ENCODE measurements at regions not wholly inside any gene's neighbourhood (a gene's known extent, or its start where the extent isn't known, plus 50 kb on each side); places are given as distances from the start of the nearest gene placed in this dataset.

DNA sequence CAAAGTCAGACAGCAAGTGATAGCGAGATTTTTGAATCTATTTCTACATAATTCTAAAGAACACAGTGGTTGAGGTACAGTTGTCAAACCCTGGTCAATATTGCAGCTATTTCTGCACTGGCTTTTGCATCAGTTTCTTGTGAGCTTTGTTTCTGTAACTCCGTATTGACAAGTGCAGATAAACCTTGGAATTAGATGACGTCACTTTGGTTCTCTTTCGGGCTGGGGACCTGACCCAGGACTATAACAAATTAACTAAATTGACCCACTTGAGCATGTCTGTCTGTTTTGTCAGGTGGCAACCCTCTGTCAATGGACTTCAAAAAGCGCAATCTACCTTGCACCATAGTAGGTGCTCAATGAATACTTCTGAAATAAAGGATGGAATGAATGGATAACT lies 418.4 kb upstream of the SGCD start:
- Histone ChIP-seq H2AFZ (ENCODE audit: low read depth, low read length, severe bottlenecking) (no peak overlapping the region), H4K20me1 (ENCODE audit: low read depth, low read length) (no peaks in the 10 kb centered on the region), H3K9me2 (replicated peaks; ENCODE audit: insufficient read depth, low read length) (no peaks in the 10 kb centered on the region), H3K36me3 (ENCODE audit: low read length) (no peaks in the 10 kb centered on the region), H3K27ac (ENCODE audit: low read depth, low read length) (no peak overlapping the region), H3K9ac (ENCODE audit: low read length) (no peak overlapping the region), H3F3A (ENCODE audit: insufficient read depth) (no peaks in the 10 kb centered on the region), H3K9me3 (ENCODE audit: insufficient read depth, low read length) (no peaks in the 10 kb centered on the region), H3K27me3 (ENCODE audit: low read length) (no peaks in the 10 kb centered on the region), H3K4me3 (ENCODE audit: insufficient read depth, low read length, poor library complexity, severe bottlenecking) (no peak overlapping the region), H3K79me2 (ENCODE audit: insufficient read depth, low read length) (no peaks in the 10 kb centered on the region), H3K4me2 (ENCODE audit: low read depth, low read length, poor library complexity, severe bottlenecking) (no peak overlapping the region)
- TF ChIP-seq, protein P1, sequence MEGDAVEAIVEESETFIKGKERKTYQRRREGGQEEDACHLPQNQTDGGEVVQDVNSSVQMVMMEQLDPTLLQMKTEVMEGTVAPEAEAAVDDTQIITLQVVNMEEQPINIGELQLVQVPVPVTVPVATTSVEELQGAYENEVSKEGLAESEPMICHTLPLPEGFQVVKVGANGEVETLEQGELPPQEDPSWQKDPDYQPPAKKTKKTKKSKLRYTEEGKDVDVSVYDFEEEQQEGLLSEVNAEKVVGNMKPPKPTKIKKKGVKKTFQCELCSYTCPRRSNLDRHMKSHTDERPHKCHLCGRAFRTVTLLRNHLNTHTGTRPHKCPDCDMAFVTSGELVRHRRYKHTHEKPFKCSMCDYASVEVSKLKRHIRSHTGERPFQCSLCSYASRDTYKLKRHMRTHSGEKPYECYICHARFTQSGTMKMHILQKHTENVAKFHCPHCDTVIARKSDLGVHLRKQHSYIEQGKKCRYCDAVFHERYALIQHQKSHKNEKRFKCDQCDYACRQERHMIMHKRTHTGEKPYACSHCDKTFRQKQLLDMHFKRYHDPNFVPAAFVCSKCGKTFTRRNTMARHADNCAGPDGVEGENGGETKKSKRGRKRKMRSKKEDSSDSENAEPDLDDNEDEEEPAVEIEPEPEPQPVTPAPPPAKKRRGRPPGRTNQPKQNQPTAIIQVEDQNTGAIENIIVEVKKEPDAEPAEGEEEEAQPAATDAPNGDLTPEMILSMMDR (IDR thresholded peaks at IDR 0.05; ENCODE audit: insufficient read depth, low read length, poor library complexity, severe bottlenecking), result no peak
- TF ChIP-seq EZH2phosphoT487 (conservative IDR thresholded peaks at IDR 0.05; ENCODE audit: low read length), result no peak

DNA sequence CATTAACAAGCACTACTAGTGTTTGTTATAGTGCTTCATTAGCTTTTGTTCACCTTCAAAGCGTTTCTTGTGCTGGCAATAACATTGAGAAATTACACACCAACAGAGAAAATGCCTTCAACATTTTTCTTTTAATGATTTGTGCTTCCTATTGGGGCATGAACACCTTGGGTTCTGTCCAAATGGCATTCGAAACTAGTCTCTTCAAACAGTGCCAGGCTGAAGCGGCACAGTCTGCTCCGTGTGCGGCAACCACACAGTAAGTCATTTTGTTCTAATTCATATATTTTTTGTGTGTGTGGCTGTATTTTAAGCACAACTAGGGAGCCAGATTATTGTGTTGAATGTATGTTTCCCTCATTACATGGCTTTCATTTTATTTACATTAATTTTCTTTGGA lies 414.7 kb upstream of the SGCD start:
- Histone ChIP-seq H3K36me3 (ENCODE audit: low read length) (no peaks in the 10 kb centered on the region), H4K20me1 (ENCODE audit: low read depth, low read length) (no peaks in the 10 kb centered on the region), H3F3A (ENCODE audit: insufficient read depth) (no peaks in the 10 kb centered on the region), H3K4me2 (ENCODE audit: low read depth, low read length, poor library complexity, severe bottlenecking) (no peak overlapping the region), H2AFZ (ENCODE audit: low read depth, low read length, severe bottlenecking) (no peak overlapping the region), H3K27me3 (ENCODE audit: low read length) (no peaks in the 10 kb centered on the region), H3K9me3 (ENCODE audit: insufficient read depth, low read length) (no peaks in the 10 kb centered on the region), H3K27ac (ENCODE audit: low read depth, low read length) (no peak overlapping the region), H3K79me2 (ENCODE audit: insufficient read depth, low read length) (no peaks in the 10 kb centered on the region), H3K4me3 (ENCODE audit: insufficient read depth, low read length, poor library complexity, severe bottlenecking) (no peak overlapping the region), H3K9ac (ENCODE audit: low read length) (no peak overlapping the region), H3K9me2 (replicated peaks; ENCODE audit: insufficient read depth, low read length) (no peaks in the 10 kb centered on the region)
- no peak for TF ChIP-seq EZH2phosphoT487 (conservative IDR thresholded peaks at IDR 0.05; ENCODE audit: low read length)
- TF ChIP-seq, protein P1 (IDR thresholded peaks at IDR 0.05; ENCODE audit: insufficient read depth, low read length, poor library complexity, severe bottlenecking), result no peak

DNA sequence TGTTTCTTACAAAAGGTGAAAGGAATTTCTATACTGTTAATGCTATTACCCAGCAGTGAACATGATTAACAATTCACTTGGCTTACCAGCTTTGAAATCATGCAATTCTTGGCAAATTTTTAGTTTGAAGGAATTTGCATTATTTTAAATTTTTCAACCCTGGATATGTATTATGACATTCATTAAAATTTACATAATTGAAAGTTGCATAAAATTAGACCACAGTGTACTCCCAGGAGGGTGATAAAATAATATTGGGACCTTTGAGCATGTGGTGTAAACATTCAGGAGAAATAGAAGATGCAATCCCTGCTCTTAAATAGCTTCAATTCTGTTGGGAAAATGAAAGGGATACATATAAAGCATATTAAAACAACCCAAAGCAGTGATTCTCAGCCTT lies 412.2 kb upstream of the SGCD start:
- Histone ChIP-seq H3K36me3 (ENCODE audit: low read length) (no peaks in the 10 kb centered on the region), H3K27ac (ENCODE audit: low read depth, low read length) (no peak overlapping the region), H3K9me3 (ENCODE audit: insufficient read depth, low read length) (no peaks in the 10 kb centered on the region), H2AFZ (ENCODE audit: low read depth, low read length, severe bottlenecking) (no peak overlapping the region), H3K9ac (ENCODE audit: low read length) (no peak overlapping the region), H3K27me3 (ENCODE audit: low read length) (no peaks in the 10 kb centered on the region), H3K9me2 (replicated peaks; ENCODE audit: insufficient read depth, low read length) (no peaks in the 10 kb centered on the region), H3F3A (ENCODE audit: insufficient read depth) (no peaks in the 10 kb centered on the region), H3K4me2 (ENCODE audit: low read depth, low read length, poor library complexity, severe bottlenecking) (no peak overlapping the region), H3K79me2 (ENCODE audit: insufficient read depth, low read length) (no peaks in the 10 kb centered on the region), H3K4me3 (ENCODE audit: insufficient read depth, low read length, poor library complexity, severe bottlenecking) (no peak overlapping the region), H4K20me1 (ENCODE audit: low read depth, low read length) (no peaks in the 10 kb centered on the region)
- TF ChIP-seq, protein P1 (IDR thresholded peaks at IDR 0.05; ENCODE audit: insufficient read depth, low read length, poor library complexity, severe bottlenecking), result no peak
- TF ChIP-seq EZH2phosphoT487 (conservative IDR thresholded peaks at IDR 0.05; ENCODE audit: low read length), result no peak

DNA sequence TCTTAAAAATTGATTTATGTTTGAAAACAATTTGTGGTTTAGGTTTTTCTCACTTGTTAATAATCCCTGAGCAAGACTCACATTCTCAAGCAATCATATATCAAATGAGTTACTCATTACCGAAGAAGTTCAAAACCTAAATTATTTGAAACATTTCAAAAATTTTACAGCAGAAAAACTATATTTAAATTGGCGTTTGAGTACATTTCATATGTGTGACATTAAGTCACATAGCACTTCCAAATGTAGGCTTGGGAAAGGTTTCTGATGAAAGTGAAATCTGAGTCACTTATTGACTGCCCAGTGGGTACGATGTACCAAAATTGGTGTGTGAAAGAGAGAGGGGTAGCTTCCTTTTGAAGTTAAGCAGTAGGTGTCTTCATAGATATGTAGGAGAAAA lies 411.4 kb upstream of the SGCD start:
- no peak overlapping the region for H3K9ac ChIP-seq (ENCODE audit: low read length)
- no peak overlapping the region for H3K4me2 ChIP-seq (ENCODE audit: low read depth, low read length, poor library complexity, severe bottlenecking)
- no peaks in the 10 kb centered on the region for H3K9me3 ChIP-seq (ENCODE audit: insufficient read depth, low read length)
- H3K4me3 ChIP-seq (ENCODE audit: insufficient read depth, low read length, poor library complexity, severe bottlenecking), result no peak overlapping the region
- no peaks in the 10 kb centered on the region for H3K79me2 ChIP-seq (ENCODE audit: insufficient read depth, low read length)
- H3K27me3 ChIP-seq (ENCODE audit: low read length), result no peaks in the 10 kb centered on the region
- H3K27ac ChIP-seq (ENCODE audit: low read depth, low read length), result no peak overlapping the region
- no peaks in the 10 kb centered on the region for H3F3A ChIP-seq (ENCODE audit: insufficient read depth)
- no peaks in the 10 kb centered on the region for H3K36me3 ChIP-seq (ENCODE audit: low read length)
- H3K9me2 ChIP-seq (replicated peaks; ENCODE audit: insufficient read depth, low read length), result no peaks in the 10 kb centered on the region
- no peaks in the 10 kb centered on the region for H4K20me1 ChIP-seq (ENCODE audit: low read depth, low read length)
- no peak overlapping the region for H2AFZ ChIP-seq (ENCODE audit: low read depth, low read length, severe bottlenecking)
- TF ChIP-seq, protein P1 (IDR thresholded peaks at IDR 0.05; ENCODE audit: insufficient read depth, low read length, poor library complexity, severe bottlenecking), result no peak
- TF ChIP-seq EZH2phosphoT487 (conservative IDR thresholded peaks at IDR 0.05; ENCODE audit: low read length), result no peak
